PC-9 (cell line): ENCODE measurements at regions not wholly inside any gene's neighbourhood (a gene's known extent, or its start where the extent isn't known, plus 50 kb on each side); places are given as distances from the start of the nearest gene placed in this dataset.
"Not testable (repeated sequence)": the region's sequence is repeated elsewhere in the genome, so short reads cannot be mapped to it uniquely, and the experiment has no call there.

Experiments used
- BruUV-seq: library from RNA; stranded (reverse); fragments of 400-500 nt; replicated peaks from 2 replicates; lab custom pipeline; 2021; lab: Mats Ljungman, UMichigan
- CTCF ChIA-PET: fragments of 300-600 bp; sonication (Branson Sonifier 250); formaldehyde crosslinking; loops from one replicate; lab custom pipeline; 2022; ENCODE audit warnings: antibody characterized with exemption; lab: Charles Lee
- POLR2A ChIA-PET: fragments of 300-600 bp; sonication (Branson Sonifier 250); formaldehyde crosslinking; loops from one replicate; lab custom pipeline; 2022; ENCODE audit warnings: antibody characterized with exemption; ENCODE audit not compliant: unreplicated experiment; lab: Charles Lee
- DNase-seq, 2 experiments: peaks; one replicate each; pipeline versions ENCODE4 v3.0.0 to v3.0.0-alpha.2; 2015 to 2022; ENCODE audit warnings: mixed read lengths in 1 of 2
- H2AFZ ChIP-seq: fragments of 200-600 bp; sonication (generic); 2 replicates; pipeline ENCODE4 v1.8.1; 2017; ENCODE audit warnings: antibody characterized with exemption
- H3F3A ChIP-seq: fragments of 200-600 bp; sonication (generic); 2 replicates; pipeline ENCODE4 v1.8.1; 2017; ENCODE audit warnings: antibody characterized with exemption, mild to moderate bottlenecking, low read depth; ENCODE audit not compliant: insufficient read depth
- H3K27ac ChIP-seq: fragments of 200-600 bp; sonication (generic); 2 replicates; pipeline ENCODE4 v1.6.1; 2016; ENCODE audit warnings: mixed run types
- H3K27me3 ChIP-seq: fragments of 200-600 bp; sonication (generic); 2 replicates; pipeline ENCODE4 v1.6.1; 2016; ENCODE audit warnings: low read depth, mixed run types; ENCODE audit not compliant: insufficient read depth
- H3K36me3 ChIP-seq: fragments of 200-600 bp; sonication (generic); 2 replicates; pipeline ENCODE4 v1.6.1; 2016; ENCODE audit warnings: low read depth, mixed run types
- H3K4me1 ChIP-seq: fragments of 200-600 bp; sonication (generic); replicated peaks from 2 replicates; pipeline ENCODE4 v1.6.1; 2016; ENCODE audit warnings: mixed run types; ENCODE audit not compliant: insufficient read depth
- H3K4me2 ChIP-seq: fragments of 200-600 bp; sonication (generic); 2 replicates; pipeline ENCODE4 v1.6.1; 2017; ENCODE audit warnings: mixed run types
- H3K4me3 ChIP-seq: fragments of 200-600 bp; sonication (generic); 2 replicates; pipeline ENCODE4 v1.6.1; 2016; ENCODE audit warnings: mixed run types
- H3K79me2 ChIP-seq: fragments of 200-600 bp; sonication (generic); 2 replicates; pipeline ENCODE4 v1.6.1; 2017; ENCODE audit warnings: low read depth, mixed run types
- H3K9me2 ChIP-seq: fragments of 200-600 bp; sonication (generic); 2 replicates; pipeline ENCODE4 v1.8.1; 2017; ENCODE audit warnings: mild to moderate bottlenecking; ENCODE audit not compliant: insufficient read depth
- H3K9me3 ChIP-seq: fragments of 200-600 bp; sonication (generic); 2 replicates; pipeline ENCODE4 v1.8.1; 2016; ENCODE audit warnings: low read depth; ENCODE audit not compliant: insufficient read depth
- H4K20me1 ChIP-seq: fragments of 200-600 bp; sonication (generic); 2 replicates; pipeline ENCODE4 v1.8.1; 2017; ENCODE audit not compliant: insufficient read depth
- CTCF ChIP-seq: fragments of 200-600 bp; sonication (generic); conservative IDR thresholded peaks from 2 replicates; pipeline ENCODE4 v1.6.1; 2017; ENCODE audit warnings: mixed run types, antibody characterized with exemption, mild to moderate bottlenecking, moderate library complexity
- EZH2 ChIP-seq: fragments of 200-600 bp; sonication (generic); IDR thresholded peaks from 2 replicates; pipeline ENCODE4 v1.8.0; 2017; ENCODE audit warnings: antibody characterized with exemption, low read depth
- intact Hi-C: fragments of 100-400 bp; cut with micrococcal nuclease; formaldehyde crosslinking; loops from one replicate; pipeline ENCODE4 v1.10.0; 2022; ENCODE audit not compliant: unreplicated experiment

- no peak overlapping the region for H2AFZ ChIP-seq
- H3K4me2 ChIP-seq = no peak overlapping the region
- TF ChIP-seq CTCF (no peak), EZH2 (no peak)
- no peak overlapping the region for H3K4me3 ChIP-seq
- no peaks in the 10 kb centered on the region for H3K79me2 ChIP-seq
- no peaks in the 10 kb centered on the region for H3K4me1 ChIP-seq
- H3F3A ChIP-seq = no peaks in the 10 kb centered on the region
- no peaks in the 10 kb centered on the region for H3K9me3 ChIP-seq
- intact Hi-C loops = no loop called here
- BruUV-seq = no TSS peak
- H4K20me1 ChIP-seq = no peaks in the 10 kb centered on the region
- H3K27me3 ChIP-seq = no peaks in the 10 kb centered on the region
- ChIA-PET POLR2A (no interaction called here), CTCF (no interaction called here)
- H3K27ac ChIP-seq = no peak overlapping the region
- H3K36me3 ChIP-seq = no peaks in the 10 kb centered on the region
- H3K9me2 ChIP-seq = no peaks in the 10 kb centered on the region
- no peak for DNase-seq
Measured at GRCh38 chrX:13216139-13216538, 103.7 kb downstream of the ATXN3L start.

GRCh38 chrX:13215729-13216128, 104.1 kb downstream of the ATXN3L start:
- Histone ChIP-seq H3K9me2 (no peaks in the 10 kb centered on the region), H3K4me3 (no peak overlapping the region), H3K4me2 (no peak overlapping the region), H4K20me1 (no peaks in the 10 kb centered on the region), H3K4me1 (no peaks in the 10 kb centered on the region), H3K79me2 (no peaks in the 10 kb centered on the region), H3K27me3 (no peaks in the 10 kb centered on the region), H3K9me3 (no peaks in the 10 kb centered on the region), H3F3A (no peaks in the 10 kb centered on the region), H2AFZ (no peak overlapping the region), H3K36me3 (no peaks in the 10 kb centered on the region), H3K27ac (no peak overlapping the region)
- intact Hi-C loops = no loop called here
- no peak for DNase-seq
- TF ChIP-seq CTCF (no peak), EZH2 (no peak)
- BruUV-seq = no TSS peak
- CTCF ChIA-PET = no interaction called here
- POLR2A ChIA-PET = no interaction called here

- ChIA-PET CTCF (no interaction called here), POLR2A (no interaction called here)
- Histone ChIP-seq H2AFZ (no peak overlapping the region), H3K9me3 (no peaks in the 10 kb centered on the region), H3K27ac (no peak overlapping the region), H3K4me3 (no peak overlapping the region), H3K79me2 (no peaks in the 10 kb centered on the region), H3K36me3 (no peaks in the 10 kb centered on the region), H3K27me3 (no peaks in the 10 kb centered on the region), H3K4me1 (no peaks in the 10 kb centered on the region), H3K4me2 (no peak overlapping the region), H4K20me1 (no peaks in the 10 kb centered on the region), H3F3A (no peaks in the 10 kb centered on the region), H3K9me2 (no peaks in the 10 kb centered on the region)
- DNase-seq = no peak
- no TSS peak for BruUV-seq
- intact Hi-C loops = no loop called here
- TF ChIP-seq CTCF (no peak), EZH2 (no peak)
Measured at GRCh38 chrX:13212191-13212651, 107.6 kb downstream of the ATXN3L start.

DNA sequence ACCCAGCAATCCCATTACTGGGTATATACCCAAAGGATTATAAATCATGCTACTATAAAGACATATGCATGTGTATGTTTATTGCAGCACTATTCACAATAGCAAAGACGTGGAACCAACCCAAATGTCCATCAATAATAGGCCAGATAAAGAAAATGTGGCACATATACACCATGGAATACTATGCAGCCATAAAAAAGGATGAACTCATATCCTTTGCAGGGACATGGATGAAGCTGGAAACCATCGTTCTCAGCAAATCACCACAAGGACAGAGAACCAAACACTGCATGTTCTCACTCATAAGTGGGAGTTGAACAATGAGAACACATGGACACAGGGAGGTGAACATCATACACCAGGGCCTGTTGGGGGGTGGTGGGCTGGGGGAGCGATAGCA, 109.7 kb downstream of the ATXN3L start:
- DNase-seq, H3K27ac ChIP-seq, H3K36me3 ChIP-seq, H3K4me3 ChIP-seq, intact Hi-C loops, POLR2A ChIA-PET, H4K20me1 ChIP-seq, H3K79me2 ChIP-seq, H2AFZ ChIP-seq, H3K4me1 ChIP-seq, H3K9me2 ChIP-seq, H3K27me3 ChIP-seq, H3F3A ChIP-seq, H3K9me3 ChIP-seq, CTCF ChIA-PET, BruUV-seq, H3K4me2 ChIP-seq: not testable (repeated sequence)

- CTCF ChIA-PET, DNase-seq: not testable (repeated sequence)
Measured at GRCh38 chrX:13209704-13210103, 110.1 kb downstream of the ATXN3L start.

More at GRCh38 chrX:13209704-13210103, 110.1 kb downstream of the ATXN3L start:
- H3K27ac ChIP-seq, BruUV-seq, H3K36me3 ChIP-seq, H3K9me2 ChIP-seq, H3K9me3 ChIP-seq, H4K20me1 ChIP-seq, H2AFZ ChIP-seq, H3K4me2 ChIP-seq, H3K79me2 ChIP-seq, H3K4me1 ChIP-seq, POLR2A ChIA-PET, H3K4me3 ChIP-seq, intact Hi-C loops, H3F3A ChIP-seq, H3K27me3 ChIP-seq: not testable (repeated sequence)
